Thyroid gland (tissue), 4 donors: ENCODE measurements at regions not wholly inside any gene's neighbourhood (a gene's known extent, or its start where the extent isn't known, plus 50 kb on each side); places are given as distances from the start of the nearest gene placed in this dataset.

Experiments
- CTCF ChIP-seq, 6 experiments: fragments of 200-600 bp in 3 of 6; fragments of 450-650 bp in 3 of 6; sonication (generic) in 3 of 6; IDR thresholded peaks; one replicate each; pipeline ENCODE4 v1.5.1; 2016 to 2019; ENCODE audit warnings: antibody characterized with exemption in 6 of 6, mild to moderate bottlenecking in 2 of 6, inconsistent platforms in 1 of 6, moderate library complexity in 1 of 6
- POLR2A ChIP-seq, 2 donors: fragments of 450-650 bp; IDR thresholded peaks; one replicate each; pipeline ENCODE4 v1.6.1; 2017; ENCODE audit warnings: antibody characterized with exemption in 2 of 2, mild to moderate bottlenecking in 2 of 2, moderate library complexity in 1 of 2

GRCh38 chr1:90354704-90355103 is 359.8 kb downstream of the ZNF326 start:
- TF ChIP-seq CTCF (IDR thresholded peaks at IDR 0.05) (no peak), POLR2A (IDR thresholded peaks at IDR 0.05) (no peak)
